ENCODE measurements at regions not wholly inside any gene's neighbourhood (a gene's known extent, or its start where the extent isn't known, plus 50 kb on each side); places are given as distances from the start of the nearest gene placed in this dataset.

- no peak for DNase-seq
Measured at GRCh38 chr13:53207556-53207955, 178.9 kb downstream of the OLFM4 start.

DNA sequence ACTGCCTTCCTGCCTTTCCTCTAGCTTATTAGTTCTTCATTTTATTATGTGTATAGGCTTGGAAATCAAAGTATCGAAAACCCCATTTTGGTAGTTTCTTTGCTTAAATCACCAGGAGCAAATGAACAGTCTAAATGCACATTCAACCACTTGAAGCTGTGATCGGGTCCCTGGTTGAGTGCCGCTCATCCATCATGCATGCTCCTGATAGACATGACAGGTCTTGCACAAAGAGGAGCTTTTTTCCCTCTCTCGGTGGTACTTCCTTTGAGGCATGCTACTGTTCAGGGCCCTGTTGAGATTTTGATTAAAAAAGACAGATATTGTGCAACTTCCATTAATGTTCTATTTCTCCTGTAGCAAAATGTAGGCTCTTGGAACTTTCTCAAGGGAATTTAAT, 185.8 kb downstream of the OLFM4 start:
- DNase-seq, result no peak

- DNase-seq, result no peak
Measured at GRCh38 chr13:53215563-53215962, 186.9 kb downstream of the OLFM4 start.

- no peak for DNase-seq
Measured at GRCh38 chr13:53216773-53217172, 188.2 kb downstream of the OLFM4 start.

- no peak for DNase-seq
Measured at GRCh38 chr13:53217194-53217593, 188.6 kb downstream of the OLFM4 start.

- no peak for DNase-seq
Measured at GRCh38 chr13:53220038-53220437, 191.4 kb downstream of the OLFM4 start.

- DNase-seq, result no peak
Measured at GRCh38 chr13:53237696-53238095, 209.1 kb downstream of the OLFM4 start.

GRCh38 chr13:53238261-53238660, 209.6 kb downstream of the OLFM4 start:
- no peak for DNase-seq

GRCh38 chr13:53240401-53241025, 211.9 kb downstream of the OLFM4 start:
- no peak for DNase-seq

DNA sequence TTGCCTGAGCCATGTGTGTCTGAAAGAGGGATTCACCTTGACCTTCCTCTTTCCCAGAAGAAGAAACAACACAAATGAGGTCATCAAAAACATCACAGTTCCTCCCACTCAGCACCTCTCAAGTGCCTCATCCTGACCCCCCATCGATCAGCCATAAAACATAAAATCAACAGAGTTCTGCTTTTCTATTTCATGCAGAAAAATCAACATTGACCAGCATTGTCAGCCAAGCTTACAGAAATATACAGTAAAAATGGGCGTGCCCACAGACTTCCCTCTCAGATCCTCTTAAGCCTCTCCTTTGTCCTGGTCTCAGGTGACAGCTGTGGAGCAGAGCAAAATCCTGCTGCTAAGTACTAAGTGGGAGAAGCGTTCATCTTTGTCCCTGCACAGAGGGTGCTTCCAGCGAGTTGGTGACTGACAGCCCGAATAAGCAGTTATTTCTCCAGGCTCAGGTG, 213.3 kb downstream of the OLFM4 start:
- DNase-seq, result no peak

DNA sequence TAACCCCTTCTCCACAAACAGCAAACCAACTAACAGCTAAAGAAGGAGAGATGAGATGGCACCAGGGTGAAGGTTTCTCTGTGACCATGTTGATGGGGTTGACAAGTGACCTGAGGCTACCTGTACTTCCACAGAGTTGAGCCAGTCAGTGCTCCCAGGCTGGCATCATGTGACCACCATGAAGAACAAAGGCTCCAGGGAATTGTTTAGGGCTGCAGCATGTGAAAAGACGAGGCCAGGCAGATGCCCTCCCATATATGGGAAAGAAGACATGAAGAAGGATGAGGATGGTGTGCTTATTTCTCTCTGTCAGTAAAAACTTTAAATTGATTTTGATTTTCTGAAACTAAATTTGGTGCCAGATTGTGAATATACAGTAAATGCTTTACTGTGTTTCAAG, 220.6 kb downstream of the OLFM4 start:
- DNase-seq, result no peak

DNA sequence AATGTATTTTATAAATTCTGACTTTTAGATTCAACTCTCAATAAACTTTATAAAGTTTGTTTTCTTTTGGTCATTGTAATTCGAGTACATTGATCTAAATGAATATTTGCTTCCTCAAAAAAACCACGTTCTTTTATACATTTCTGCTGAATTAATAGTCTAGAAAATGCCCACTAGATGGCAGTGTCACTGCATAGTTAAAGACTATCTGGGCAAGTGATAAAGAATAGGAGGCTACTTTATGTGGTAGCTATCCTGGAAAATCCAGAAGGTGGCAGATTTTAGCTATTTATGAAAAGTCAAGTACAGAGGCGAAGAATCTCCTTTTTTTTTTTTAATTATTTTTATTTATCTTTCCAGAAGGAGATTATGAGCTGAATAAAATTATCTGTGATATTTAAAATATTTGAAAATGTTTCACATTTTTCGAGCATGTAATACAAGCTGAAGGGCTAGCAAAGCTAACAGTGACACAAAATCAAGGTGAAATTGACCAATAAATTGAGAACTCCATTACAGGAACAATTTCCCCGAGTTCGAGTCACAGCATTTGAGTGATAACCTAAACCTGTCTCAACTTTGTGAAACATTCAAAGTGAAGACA, 221.8 kb downstream of the OLFM4 start:
- DNase-seq, result peak; percentile 88

GRCh38 chr13:53250977-53251376, 222.4 kb downstream of the OLFM4 start:
- DNase-seq, result no peak

- DNase-seq, result no peak
Measured at GRCh38 chr13:53254500-53254899, 225.9 kb downstream of the OLFM4 start.

DNA sequence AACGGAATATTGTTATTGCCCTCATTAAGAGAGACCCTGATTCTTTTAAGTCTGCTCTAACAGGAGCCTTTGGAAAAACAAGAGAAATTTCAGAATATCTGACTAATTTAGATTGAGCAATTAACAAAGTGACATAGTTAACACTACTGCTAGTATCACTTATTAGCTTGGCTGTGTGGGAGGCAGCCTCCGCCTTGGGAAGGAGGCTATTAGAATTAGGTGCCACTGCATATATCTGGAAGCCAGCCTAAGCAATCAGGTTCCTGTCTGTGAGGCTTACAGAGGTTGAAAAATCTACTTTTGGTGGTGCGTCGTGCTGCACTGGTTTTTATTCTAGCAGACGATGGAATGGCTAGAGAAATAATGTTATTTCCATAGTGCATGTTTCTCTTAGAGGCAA, 227.2 kb downstream of the OLFM4 start:
- no peak for DNase-seq

DNA sequence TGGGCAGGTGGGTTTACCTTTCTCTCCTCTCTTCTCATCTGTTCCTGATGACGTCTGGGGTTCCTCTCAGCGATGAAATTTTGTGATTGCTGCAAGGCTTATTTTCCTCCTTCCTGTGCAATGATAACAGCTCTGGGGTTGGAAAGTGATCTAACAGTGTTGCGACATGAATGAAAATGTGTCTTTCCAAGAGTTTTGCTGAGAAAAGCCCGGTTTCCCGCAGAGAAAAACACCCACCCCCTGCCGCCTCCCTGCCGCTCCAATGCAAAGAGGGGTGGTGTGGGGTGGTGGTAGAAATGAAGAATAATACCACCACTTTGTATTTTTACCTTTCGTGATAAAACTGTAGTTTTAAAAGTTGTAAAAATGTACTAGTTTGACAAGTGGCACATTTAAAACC, 232.0 kb downstream of the OLFM4 start:
- DNase-seq, result no peak

DNA sequence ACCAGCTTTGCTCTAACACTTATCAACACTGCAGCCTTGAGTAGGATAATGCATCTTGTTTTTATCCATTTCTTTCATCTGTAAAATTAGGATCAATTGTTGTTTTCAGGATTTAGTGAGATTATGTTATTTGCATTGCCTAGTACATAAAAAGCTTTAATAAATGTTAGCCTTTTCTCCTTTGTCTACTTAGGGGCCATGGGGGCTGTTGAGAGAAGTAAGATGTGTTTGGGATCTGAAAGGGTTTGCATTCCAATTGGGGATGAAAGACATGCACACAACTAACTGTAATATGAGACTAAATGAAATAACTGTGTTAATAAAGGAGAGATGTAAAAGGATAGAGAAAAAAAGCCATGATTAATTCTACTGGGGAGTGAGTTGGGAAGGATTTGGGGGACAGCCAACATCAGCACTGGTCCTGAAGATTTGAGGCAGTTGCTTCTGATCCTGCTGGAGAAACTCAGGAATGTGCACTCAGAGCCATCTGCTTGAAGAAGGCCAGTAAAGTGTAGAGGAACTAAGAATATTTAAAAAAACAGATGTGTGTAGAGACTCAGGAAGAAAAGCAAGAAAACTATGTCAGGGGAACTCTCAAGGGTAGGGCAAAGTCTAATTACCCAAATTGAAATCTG, 236.3 kb downstream of the OLFM4 start:
- no peak for DNase-seq

- DNase-seq, result no peak
Measured at GRCh38 chr13:53266757-53267156, 238.1 kb downstream of the OLFM4 start.

- no peak for DNase-seq
Measured at GRCh38 chr13:53269634-53270033, 241.0 kb downstream of the OLFM4 start.

DNA sequence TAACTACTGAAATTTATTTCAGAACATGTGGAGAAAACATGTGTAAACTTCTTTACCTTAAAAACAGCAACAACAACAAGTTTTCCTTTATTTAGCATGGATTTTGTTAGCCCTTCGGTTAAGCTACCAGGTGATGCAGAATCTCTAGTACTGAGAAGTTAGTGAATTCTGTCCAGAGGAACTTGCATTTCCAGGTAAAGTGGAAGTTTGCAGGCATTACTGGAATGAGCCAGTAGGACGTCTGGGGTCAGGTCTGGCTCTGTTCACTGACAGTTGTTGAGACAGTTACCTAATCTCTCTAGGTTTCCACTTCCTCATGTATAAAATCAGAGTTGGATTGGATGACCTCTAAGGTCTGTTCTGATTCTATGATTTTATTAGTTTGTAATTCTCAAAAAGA, 244.3 kb downstream of the OLFM4 start:
- no peak for DNase-seq

GRCh38 chr13:53276265-53276664, 247.7 kb downstream of the OLFM4 start:
- DNase-seq, result no peak

DNA sequence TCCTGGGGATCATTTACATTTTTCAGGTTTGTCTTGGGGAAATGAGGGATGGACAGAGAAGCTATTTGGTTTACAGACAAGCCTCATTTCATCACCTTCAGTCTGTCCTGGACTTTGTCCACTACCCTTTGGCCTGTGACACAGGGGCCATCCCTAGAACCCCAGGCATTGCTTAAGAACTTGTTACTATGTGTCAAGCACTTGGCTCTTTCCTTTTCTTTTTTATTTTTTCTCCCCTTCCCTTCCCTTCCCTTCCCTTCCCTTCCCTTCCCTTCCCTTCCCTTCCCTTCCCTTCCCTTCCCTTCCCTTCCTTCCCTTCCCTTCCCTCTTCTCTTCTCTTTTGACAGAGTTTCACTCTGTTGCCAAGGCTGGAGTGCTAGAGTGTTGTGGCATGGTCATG, 253.1 kb downstream of the OLFM4 start:
- DNase-seq, result no peak

- no peak for DNase-seq
Measured at GRCh38 chr13:53285896-53286430, 257.4 kb downstream of the OLFM4 start.

DNA sequence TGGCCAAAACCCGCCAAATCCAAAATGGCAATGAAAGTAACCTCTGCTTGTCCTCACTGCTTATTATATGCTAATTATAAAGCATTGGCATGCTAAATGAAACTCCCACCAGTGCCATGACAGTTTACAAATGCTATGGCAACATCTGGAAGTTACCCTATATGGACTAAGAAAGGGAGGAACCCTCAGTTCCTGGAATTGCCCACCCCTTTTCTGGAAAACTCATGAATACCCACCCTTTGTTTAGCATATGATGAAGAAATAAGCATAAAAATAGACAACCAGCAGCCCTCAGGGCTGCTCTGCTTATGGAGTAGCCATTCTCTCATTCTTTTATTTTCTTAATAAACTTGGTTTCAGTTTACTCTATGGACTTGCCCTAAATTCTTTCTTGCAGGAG, 269.8 kb downstream of the OLFM4 start:
- no peak for DNase-seq

Measured in AML-193 (cell line).